ENCODE measurements at regions not wholly inside any gene's neighbourhood (a gene's known extent, or its start where the extent isn't known, plus 50 kb on each side); places are given as distances from the start of the nearest gene placed in this dataset.

GRCh38 chr22:48406161-48406560 lies 1421.5 kb downstream of the BRD1 start:
- no peak for TF ChIP-seq POLR2AphosphoS5 (IDR thresholded peaks at IDR 0.05; ENCODE audit: low read depth)
- no peak for TF ChIP-seq CTCF (IDR thresholded peaks at IDR 0.05; ENCODE audit: insufficient read depth, low read length)
- no peak for TF ChIP-seq GABPA (IDR thresholded peaks at IDR 0.05; ENCODE audit: low read depth)
- TF ChIP-seq, protein P1, sequence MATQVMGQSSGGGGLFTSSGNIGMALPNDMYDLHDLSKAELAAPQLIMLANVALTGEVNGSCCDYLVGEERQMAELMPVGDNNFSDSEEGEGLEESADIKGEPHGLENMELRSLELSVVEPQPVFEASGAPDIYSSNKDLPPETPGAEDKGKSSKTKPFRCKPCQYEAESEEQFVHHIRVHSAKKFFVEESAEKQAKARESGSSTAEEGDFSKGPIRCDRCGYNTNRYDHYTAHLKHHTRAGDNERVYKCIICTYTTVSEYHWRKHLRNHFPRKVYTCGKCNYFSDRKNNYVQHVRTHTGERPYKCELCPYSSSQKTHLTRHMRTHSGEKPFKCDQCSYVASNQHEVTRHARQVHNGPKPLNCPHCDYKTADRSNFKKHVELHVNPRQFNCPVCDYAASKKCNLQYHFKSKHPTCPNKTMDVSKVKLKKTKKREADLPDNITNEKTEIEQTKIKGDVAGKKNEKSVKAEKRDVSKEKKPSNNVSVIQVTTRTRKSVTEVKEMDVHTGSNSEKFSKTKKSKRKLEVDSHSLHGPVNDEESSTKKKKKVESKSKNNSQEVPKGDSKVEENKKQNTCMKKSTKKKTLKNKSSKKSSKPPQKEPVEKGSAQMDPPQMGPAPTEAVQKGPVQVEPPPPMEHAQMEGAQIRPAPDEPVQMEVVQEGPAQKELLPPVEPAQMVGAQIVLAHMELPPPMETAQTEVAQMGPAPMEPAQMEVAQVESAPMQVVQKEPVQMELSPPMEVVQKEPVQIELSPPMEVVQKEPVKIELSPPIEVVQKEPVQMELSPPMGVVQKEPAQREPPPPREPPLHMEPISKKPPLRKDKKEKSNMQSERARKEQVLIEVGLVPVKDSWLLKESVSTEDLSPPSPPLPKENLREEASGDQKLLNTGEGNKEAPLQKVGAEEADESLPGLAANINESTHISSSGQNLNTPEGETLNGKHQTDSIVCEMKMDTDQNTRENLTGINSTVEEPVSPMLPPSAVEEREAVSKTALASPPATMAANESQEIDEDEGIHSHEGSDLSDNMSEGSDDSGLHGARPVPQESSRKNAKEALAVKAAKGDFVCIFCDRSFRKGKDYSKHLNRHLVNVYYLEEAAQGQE (IDR thresholded peaks at IDR 0.05; ENCODE audit: insufficient replicate concordance, low read depth): no peak
- TF ChIP-seq SPI1 (IDR thresholded peaks at IDR 0.05; ENCODE audit: borderline replicate concordance, low read depth): no peak

All from HL-60 (cell line).